Posterior vena cava (tissue), 2 donors: ENCODE measurements at regions not wholly inside any gene's neighbourhood (a gene's known extent, or its start where the extent isn't known, plus 50 kb on each side); places are given as distances from the start of the nearest gene placed in this dataset.

ENCODE experiments used
- DNase-seq: peaks from one replicate; pipeline ENCODE4 v3.0.0-alpha.2; 2020; ENCODE audit warnings: low spot score
- intact Hi-C, 2 donors: fragments of 100-400 bp; cut with DNase I; formaldehyde crosslinking; loops; one replicate each; pipeline versions ENCODE4 v1.14.1 to v1.14.2; 2022 to 2023
- microRNA-seq, 2 donors: library from miRNA; unstranded; fragments of <30 nt; microRNA quantifications; one replicate each; pipeline ENCODE4 v1.2.0, GENCODE V29; 2020 to 2021; ENCODE audit warnings: borderline microRNAs expressed in 2 of 2
- donor health status: DM: yes; HTN: yes; CAD: no.
- donor health status: DM: yes; HTN: yes; CAD: no.

GRCh38 chr2:33670392-33670937, 71.4 kb upstream of the FAM98A start:
- intact Hi-C loops: no loop called here
- no peak for DNase-seq

GRCh38 chr2:33666879-33667278, 67.8 kb upstream of the FAM98A start:
- DNase-seq: no peak
- intact Hi-C loops: no loop called here

GRCh38 chr2:33665039-33665438, 65.9 kb upstream of the FAM98A start:
- no peak for DNase-seq
- intact Hi-C loops: no loop called here

GRCh38 chr2:33660416-33661123, 61.5 kb upstream of the FAM98A start:
- no peak for DNase-seq
- intact Hi-C loops: no loop called here

GRCh38 chr2:33655626-33656320, 56.7 kb upstream of the FAM98A start:
- no peak for DNase-seq
- intact Hi-C loops: no loop called here

GRCh38 chr2:33652830-33653229, 53.7 kb upstream of the FAM98A start:
- no peak for DNase-seq

GRCh38 chr2:33650171-33650570, 51.1 kb upstream of the FAM98A start:
- no peak for DNase-seq
- intact Hi-C loops: loop anchor here in 1 of 2 donors (5.0 kb wide), 1 partner anchor 1263 kb away; no protein-coding TSS in a partner anchor

More at GRCh38 chr2:33652830-33653229, 53.7 kb upstream of the FAM98A start:
- intact Hi-C loops: loop anchor here in 1 of 2 donors (5.0 kb wide), 1 partner anchor 1266 kb away; no protein-coding TSS in a partner anchor

Small RNA genes in the stretch of these regions (microRNA-seq; reads per million reads assigned to microRNA genes)
- 0 reads per million in 2 donors for gene MIR548AD
